Epidermal melanocyte (primary cell): ENCODE measurements at regions not wholly inside any gene's neighbourhood (a gene's known extent, or its start where the extent isn't known, plus 50 kb on each side); places are given as distances from the start of the nearest gene placed in this dataset.
"Not testable (repeated sequence)": the region's sequence is repeated elsewhere in the genome, so short reads cannot be mapped to it uniquely, and the experiment has no call there.

Experiments used
- DNase-seq: peaks from one replicate; pipeline ENCODE4 v3.0.0; 2011; ENCODE audit warnings: low spot score; ENCODE audit not compliant: insufficient read length

DNA sequence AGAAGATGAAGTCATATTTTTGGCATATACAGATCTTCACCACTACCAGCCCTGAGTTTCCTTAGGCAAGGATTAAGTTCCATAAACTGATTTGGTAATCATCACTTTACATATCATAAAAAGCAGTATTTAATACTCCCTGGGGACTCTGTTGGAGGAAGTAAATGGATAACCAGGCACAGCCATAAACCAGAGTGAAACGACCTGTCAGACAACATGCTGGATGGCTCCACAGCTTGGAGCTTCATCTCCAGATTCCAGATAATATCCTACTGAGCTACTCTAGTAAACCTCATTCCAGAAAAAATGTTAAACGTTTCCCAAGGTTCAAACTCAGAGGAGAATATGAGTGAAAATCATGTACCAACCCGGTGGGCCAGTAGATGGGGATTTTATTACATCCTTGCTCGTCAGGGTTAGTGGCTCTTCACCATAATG lies 109.2 kb downstream of the BASP1 start:
- no peak for DNase-seq

- DNase-seq, result no peak
Measured at GRCh38 chr5:17327048-17327625, 109.7 kb downstream of the BASP1 start.

GRCh38 chr5:17329571-17329970 lies 112.1 kb downstream of the BASP1 start:
- DNase-seq, result no peak

GRCh38 chr5:17330386-17330785 lies 113.0 kb downstream of the BASP1 start:
- DNase-seq, result no peak

DNA sequence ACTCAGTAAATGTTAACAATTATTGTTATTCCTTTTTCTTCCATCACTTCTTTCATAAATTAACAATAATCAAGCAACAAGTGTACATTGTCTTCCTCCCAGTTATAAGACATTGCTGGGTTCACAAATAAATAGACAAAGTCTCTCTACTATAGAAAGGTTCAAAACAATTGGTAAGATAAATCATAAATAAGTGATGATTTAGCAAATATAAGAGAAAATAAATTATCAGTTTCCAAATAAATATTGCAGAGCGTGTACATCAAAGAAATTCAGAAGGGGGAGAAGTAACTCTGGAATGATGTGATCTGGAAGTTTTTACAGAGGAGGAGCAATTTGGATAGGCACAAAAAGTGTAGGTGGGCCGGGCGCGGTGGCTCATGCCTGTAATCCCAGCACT lies 114.2 kb downstream of the BASP1 start:
- no peak for DNase-seq

DNA sequence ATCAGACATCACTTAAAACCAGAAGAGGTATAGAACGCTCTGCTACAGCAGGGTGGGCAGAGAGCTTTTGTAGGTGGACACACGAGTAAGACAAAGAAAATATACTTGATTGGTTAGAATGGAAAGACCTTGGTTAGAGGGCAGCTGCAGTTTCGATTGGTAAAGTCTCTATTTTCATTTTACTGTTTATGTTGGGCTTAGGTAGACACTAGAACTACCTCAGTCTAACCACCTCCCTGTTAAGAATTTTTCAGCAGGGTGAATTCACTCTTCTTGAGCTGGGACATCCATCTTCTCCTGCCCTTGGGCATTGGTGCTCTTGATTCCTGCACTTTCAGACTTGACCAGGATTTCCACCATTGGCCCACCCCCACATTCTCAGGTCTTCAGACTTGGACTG lies 116.3 kb downstream of the BASP1 start:
- DNase-seq, result no peak

DNA sequence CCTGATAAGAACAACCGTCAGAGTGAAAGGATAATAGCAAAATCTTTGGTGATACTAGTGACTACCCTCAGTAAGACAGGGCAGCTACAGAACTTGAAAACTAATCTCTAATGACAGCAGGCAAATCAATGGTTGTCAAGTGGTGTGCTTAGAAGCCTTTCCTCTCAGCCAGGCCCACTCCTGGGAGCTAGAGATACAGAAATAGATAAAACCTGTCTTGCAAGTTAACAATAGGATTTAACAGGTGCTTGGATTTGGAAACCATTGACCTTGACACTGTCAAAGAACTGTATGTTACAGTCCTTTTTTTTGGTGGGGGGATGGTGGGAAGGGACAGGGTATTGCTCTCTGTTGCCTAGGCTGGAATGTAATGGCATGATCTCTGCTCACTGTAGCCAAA lies 118.6 kb downstream of the BASP1 start:
- DNase-seq, result no peak

GRCh38 chr5:17336723-17337122 lies 119.3 kb downstream of the BASP1 start:
- not testable (repeated sequence) for DNase-seq

GRCh38 chr5:17339841-17340240 lies 122.4 kb downstream of the BASP1 start:
- DNase-seq, result no peak

GRCh38 chr5:17340379-17340778 lies 122.9 kb downstream of the BASP1 start:
- DNase-seq, result no peak

DNA sequence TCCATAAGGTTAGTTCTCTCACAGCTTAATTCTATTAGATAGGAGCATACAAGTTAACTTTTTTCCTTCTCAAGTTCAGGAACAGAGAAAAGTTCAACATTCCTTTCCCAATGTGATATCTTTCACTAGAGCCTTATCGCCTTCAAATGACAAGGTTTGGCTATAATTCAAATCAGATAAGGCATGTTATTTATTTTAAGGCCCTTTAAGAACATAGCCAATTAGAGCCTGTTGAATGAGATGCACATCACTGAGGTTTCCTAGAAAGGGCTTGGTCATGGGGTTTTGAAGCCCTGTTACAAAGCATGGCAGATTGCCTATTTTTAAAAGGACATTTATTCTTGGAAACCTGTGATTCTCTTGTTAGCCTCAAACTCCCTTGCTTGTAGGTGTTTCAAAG lies 123.4 kb downstream of the BASP1 start:
- DNase-seq, result no peak

- DNase-seq, result no peak
Measured at GRCh38 chr5:17343675-17344074, 126.2 kb downstream of the BASP1 start.

- no peak for DNase-seq
Measured at GRCh38 chr5:17346811-17347210, 129.4 kb downstream of the BASP1 start.

- no peak for DNase-seq
Measured at GRCh38 chr5:17352223-17352622, 134.8 kb downstream of the BASP1 start.

- DNase-seq, result no peak
Measured at GRCh38 chr5:17354265-17354664, 136.8 kb downstream of the BASP1 start.

DNA sequence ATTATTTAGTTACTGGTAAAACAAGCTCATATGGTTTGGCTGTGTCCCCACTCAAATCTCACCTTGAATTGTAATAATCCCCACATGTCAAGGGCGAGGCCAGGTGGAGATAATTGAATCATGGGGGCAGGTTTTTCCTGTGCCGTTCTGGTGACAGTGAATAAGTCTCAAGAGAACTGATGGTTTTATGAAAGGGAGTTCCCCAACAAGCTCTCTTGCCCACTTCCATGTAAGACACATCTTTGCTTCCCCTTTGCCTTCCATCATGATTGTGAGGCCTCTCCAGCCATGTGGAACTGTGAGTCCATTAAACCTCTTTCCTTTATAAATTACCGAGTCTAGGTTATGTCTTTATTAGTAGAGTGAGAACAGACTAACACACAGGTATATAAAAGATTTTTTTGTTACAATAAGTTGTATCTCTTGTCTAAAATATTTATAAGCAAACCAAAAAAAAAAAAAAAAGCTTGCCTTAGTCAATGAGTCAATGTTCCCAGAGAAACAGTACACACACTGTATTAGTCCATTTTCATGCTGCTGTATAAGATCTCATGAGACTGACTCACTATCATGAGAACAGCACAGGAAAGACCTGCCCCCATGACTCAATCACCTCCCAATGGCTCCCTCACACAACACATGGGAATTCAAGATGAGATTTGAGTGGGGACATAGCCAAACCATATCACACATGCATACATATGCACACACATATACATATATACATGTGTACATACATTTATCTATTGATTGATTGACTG lies 138.3 kb downstream of the BASP1 start:
- DNase-seq, result no peak

DNA sequence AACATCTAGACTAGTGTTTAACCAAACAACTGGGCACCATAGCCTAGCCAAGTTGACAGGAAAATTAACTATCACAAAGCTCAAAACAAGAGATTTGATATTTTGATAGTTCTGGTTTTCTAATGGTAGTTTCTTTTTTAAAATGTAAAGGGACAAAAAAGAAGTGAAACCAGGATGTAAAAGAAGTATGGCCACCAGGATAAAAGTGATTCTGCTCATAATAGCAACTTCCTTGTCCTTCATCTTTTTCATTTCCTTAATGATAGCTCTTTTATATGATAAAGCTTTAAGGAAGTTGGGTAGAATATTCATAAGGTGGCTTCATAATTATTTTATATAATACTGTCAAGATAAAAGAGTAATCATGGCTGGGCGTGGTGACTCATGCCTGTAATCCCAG lies 139.1 kb downstream of the BASP1 start:
- no peak for DNase-seq

DNA sequence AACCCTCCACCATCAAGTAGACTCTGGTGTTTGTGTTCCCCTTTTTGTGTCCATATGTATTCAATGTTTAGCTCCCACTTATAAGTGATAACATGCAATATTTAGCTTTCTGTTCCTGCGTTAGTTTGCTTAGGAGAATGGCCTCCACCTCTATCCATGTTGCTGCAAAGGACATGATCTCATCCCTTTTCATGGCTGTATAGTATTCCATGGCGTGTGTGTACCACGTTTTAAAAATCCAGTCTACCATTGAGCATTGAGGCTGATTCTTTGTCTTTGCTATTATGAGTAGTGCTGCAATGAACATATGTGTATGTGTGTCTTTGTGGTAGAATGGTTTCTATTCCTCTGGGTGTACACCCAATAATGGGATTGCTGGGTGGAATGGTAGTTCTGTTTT lies 140.1 kb downstream of the BASP1 start:
- no peak for DNase-seq

- DNase-seq, result no peak
Measured at GRCh38 chr5:17358031-17358430, 140.0 kb upstream of the TAF11L2 start.

GRCh38 chr5:17359451-17360011 lies 138.5 kb upstream of the TAF11L2 start:
- no peak for DNase-seq

DNA sequence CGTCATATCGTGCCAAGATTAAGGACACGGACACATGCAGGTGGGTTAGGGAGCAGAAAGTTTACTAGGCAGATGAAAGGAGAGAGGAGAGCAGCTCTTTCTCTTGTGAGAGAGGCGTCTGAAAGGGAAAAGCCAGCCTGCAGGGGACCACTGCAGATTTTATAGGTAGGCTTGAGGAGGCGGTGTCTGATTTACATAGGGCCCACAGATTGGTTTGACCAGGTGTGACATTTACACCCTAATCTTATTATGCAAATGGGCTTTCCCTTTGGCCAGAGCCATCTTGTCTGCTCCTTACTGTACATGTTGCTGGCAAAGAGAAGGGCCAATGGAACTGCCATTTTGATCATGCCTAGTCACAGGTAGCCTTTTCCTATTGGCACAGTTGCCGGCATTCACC lies 137.2 kb upstream of the TAF11L2 start:
- no peak for DNase-seq

DNA sequence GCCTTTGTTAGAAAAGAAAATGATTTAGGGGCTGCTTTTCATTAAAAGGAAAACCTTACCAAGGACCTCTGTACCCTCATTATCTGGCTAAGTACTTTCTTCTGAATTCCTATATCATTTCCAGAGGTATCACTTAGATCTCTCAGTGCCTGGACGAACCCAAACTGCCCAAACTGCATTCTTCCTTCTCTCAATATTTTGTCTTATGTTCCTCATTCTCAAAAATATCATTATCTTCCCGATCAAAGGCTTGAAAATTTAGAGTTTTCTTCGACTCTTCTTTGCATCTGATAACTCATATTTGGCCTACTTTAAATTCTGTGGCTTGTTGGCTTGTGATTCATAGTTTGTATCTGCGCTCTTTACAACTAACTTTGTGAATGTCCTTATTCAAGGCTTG lies 136.7 kb upstream of the TAF11L2 start:
- DNase-seq, result no peak
